Renal cortex interstitium (tissue), 11 donors: ENCODE measurements at regions not wholly inside any gene's neighbourhood (a gene's known extent, or its start where the extent isn't known, plus 50 kb on each side); places are given as distances from the start of the nearest gene placed in this dataset.
A peak's percentile ranks its signal among the peaks of the same experiment; 100 is the strongest.

Source experiments
- DNase-seq, 11 donors: peaks; one replicate each; pipeline ENCODE4 v3.0.0-alpha.2; 2013; ENCODE audit warnings: low read depth in 9 of 11, low spot score in 4 of 11; ENCODE audit errors: extremely low read depth in 1 of 11

- DNase-seq = no peak
These were observed 131.5 kb upstream of the HNRNPU start for GRCh38 chr1:244995602-244996400.

GRCh38 chr1:244992833-244993232, 128.5 kb upstream of the HNRNPU start:
- DNase-seq = no peak

- DNase-seq = no peak
These were observed 125.5 kb upstream of the HNRNPU start for GRCh38 chr1:244989813-244990212.

DNA sequence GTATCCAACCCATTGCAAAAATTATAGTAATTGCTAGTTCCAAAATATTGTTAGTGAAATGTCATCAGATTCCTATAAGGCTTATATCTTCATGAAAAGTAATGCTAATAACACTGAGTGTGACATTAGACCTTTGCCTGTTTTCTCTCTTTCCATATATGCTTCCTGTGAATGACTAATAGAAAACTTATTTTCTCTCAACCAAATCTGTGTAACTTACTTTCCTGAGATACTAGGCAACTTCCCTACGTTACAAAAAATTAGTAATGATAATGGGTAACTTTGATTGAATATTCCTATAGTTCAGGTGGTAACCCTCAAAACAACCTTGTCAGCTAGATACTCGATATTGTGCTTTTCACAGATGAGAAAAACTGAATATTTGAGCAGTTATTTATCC, 124.2 kb upstream of the HNRNPU start:
- DNase-seq = no peak

- no peak for DNase-seq
These were observed 116.3 kb upstream of the HNRNPU start for GRCh38 chr1:244980605-244981004.

GRCh38 chr1:244974550-244974949, 110.2 kb upstream of the HNRNPU start:
- DNase-seq = no peak

- DNase-seq = no peak
These were observed 109.8 kb upstream of the HNRNPU start for GRCh38 chr1:244974106-244974505.

DNA sequence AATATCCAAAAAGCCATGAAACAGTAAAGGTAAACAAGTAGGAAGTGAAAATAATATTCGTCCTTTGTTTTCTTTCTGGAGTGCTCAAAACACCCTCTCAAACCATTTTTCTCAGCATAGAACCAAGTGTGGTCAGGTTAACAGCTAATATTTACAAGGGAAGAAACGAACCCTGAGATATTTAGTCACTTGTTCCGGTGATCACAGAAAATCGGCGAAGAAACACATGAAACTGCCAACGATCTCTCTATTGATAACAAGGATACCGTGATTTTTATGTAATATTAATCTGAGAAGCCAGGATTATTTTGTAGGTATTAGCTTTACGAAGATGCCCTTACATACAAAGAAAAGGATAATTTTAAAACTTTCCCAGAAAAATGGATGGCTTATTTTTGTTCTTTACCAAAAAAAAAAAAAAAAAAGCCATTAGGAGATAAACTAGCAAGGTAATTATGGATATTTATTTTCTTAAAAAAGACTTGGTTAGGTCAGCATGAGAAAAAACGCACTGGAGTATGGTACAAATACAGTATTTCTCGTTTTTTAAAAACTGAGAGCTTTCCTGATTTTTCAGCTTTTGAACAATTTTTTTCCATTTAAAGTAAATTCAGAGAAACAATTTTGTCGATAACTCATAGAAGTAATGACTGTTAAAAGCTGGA, 107.3 kb upstream of the HNRNPU start:
- DNase-seq = no peak

- DNase-seq = peak; percentile 92 to 97 (median 93)
These were observed 106.6 kb upstream of the HNRNPU start for GRCh38 chr1:244970744-244971551.

- peak in 6 of 11 donors; percentile 71 to 87 (median 80) for DNase-seq
These were observed 105.9 kb upstream of the HNRNPU start for GRCh38 chr1:244970236-244970743.

DNA sequence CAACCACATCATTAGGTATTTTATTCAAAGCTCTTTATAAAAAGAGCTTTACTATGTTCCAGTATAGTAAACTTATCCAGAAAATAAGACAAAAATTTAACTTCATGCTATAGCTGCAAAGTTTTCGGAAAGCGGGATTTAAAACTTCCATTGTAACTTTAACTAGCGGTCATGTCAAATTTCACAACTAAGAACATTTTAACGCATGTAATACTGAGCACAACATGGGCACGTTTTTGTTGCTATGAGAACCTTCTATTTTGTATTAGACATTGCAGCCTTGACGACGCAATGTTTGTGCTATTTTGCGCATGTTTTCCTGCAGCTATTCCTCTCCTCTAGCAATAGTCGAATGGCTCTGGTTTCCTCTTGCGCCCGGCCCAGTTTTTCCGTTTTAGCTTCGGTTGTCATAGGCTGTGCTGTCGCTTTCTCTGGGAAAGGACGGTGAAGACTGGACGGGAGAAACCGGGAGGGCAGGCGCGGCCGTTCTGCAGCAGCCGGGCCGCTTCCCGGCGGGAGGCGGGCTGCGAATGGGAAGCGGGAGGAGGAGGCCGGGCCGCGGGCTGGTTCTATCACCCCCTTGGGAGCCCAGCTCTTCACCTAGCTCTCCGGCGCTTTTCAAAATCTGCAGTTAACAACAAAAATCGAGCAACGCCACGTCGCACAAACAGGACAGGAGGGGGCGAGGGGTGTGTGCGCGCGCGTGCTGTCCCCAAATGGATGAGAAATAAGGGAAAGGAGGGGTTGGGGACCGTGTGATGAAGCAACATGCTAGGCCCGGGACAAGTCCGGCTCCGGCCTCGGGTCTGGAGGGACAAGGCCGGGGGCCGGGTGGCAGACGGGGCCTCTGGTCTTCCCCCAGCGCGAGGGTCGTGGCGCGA, 105.3 kb upstream of the HNRNPU start:
- DNase-seq = peak; percentile 70 to 88 (median 84)

GRCh38 chr1:244968881-244969280, 104.5 kb upstream of the HNRNPU start:
- DNase-seq = no peak

DNA sequence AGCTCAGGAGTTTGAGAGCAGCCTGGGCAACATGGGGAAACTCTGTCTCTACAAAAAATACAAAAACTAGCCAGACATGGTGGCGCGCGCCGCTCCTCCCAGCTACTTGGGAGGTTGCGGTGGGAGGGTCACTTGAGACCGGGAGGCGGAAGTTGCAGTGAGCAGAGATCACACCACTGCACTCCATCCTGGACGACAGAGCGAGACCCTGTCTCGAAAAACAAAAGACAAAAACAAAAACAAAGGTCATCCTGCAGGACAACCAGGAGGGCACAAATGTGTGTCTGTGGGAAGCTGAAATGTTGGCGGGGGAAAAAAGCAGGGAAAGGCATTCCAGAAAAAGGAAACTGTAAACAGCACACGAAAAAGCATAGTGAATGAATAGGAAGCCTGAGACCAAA, 104.1 kb upstream of the HNRNPU start:
- DNase-seq = no peak

DNA sequence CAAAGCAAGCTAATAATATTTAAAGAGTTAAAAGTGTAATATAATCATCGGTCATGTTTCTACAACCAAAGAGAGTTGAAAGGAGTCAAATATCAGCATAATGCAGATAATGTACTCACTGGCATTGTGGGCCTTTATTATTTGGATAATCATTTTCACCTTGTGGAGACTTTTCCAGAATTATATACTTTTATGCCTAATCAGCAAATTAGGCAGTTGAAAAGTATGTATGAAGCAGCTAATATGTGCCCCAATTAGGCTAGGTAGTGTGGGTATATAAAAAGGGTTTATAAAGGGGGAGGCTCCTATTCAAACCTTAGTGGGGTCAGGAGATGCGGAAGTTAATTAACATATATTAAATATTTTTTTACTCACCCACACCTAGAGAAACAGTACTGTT, 102.8 kb upstream of the HNRNPU start:
- DNase-seq = no peak

- DNase-seq = no peak
These were observed 101.1 kb upstream of the HNRNPU start for GRCh38 chr1:244965185-244966030.

DNA sequence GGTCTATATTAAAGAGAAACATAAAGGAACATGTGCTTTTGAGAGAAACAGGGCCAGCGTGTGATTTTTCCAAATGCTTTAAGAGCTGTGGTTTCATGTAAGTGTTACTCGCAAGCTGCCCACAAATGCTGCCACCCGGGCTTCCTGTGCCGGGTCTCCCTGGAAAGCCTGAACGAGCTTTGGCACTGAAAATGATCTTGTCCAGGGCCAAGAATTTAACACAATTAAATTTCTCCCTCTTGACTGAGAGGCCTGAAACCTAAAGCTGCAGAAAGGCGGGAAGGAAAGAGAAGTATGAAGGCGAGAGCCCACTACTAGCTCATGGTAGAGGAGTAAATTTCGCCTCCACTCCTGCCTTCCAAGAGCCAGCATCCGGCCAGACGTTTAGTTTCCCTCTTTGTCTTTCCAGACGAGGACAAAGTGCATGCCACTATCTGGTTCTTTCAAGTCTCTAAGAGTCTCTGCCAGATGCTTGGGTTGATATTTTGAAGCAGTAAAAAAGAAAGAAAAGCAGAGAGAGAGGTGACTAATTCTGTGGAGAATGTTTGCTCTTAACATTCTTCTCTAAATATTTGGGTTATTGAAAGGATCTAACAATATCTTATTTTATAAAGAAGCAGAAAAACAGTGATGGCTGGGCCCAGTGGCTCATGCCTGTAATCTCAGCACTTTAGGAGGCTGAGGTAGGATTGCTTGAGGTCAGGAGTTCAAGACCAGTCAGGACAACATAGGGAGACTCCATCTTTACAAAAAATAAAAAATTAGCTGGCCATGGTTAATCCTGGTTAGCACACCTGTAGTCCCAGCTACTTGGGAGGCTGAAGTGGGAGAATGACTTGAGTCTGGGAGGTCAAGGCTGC, 100.0 kb upstream of the HNRNPU start:
- no peak for DNase-seq

DNA sequence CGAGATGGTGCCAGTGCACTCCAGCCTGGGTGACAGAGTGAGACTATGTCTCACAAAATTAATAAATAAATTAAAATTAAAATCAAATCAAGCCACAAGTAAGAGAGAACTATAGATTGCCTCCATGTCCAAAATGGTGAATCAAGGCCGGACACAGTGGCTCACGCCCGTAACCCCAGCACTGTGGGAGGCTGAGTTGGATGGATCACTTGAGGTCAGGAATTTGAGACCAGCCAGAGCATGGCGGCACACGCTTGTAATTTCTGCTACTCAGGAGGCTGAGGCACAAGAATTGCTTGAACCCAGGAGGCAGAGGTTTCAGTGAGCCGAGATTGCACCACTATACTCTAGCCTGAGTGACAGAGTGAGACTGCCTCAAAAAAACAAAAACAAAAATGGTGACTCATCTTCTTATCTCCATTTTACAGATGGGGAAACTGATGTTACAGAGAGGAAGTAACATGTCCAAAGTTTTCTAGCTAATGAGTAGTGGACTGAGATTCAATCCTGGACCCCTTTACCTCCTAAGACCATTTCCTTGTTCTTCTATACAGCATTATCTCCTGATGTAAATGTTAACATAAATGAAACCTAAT, 99.0 kb upstream of the HNRNPU start:
- DNase-seq = no peak
